Astrocyte of the spinal cord (primary cell): ENCODE measurements at regions not wholly inside any gene's neighbourhood (a gene's known extent, or its start where the extent isn't known, plus 50 kb on each side); places are given as distances from the start of the nearest gene placed in this dataset.

ENCODE experiments used
- DNase-seq: peaks from one replicate; pipeline ENCODE4 v3.0.0; 2011; ENCODE audit warnings: low read depth, low spot score
- H3K4me3 ChIP-seq: 2 replicates; pipeline ENCODE4 v1.5.1; 2011; ENCODE audit warnings: low read depth, mild to moderate bottlenecking, low read length, moderate library complexity
- in situ Hi-C: cut with HindIII; loops from 2 replicates; pipeline ENCODE4 v1.10.0; 2017; ENCODE audit warnings: low sequenced_read_pairs
- TF ChIP-seq, protein P1 (sequence below): IDR thresholded peaks from 2 replicates; pipeline ENCODE4 v1.5.1; 2012; ENCODE audit warnings: low read depth, mild to moderate bottlenecking, low read length, inconsistent platforms

GRCh38 chr2:74764429-74765272, 69.3 kb upstream of the HK2 start:
- TF ChIP-seq, protein P1, sequence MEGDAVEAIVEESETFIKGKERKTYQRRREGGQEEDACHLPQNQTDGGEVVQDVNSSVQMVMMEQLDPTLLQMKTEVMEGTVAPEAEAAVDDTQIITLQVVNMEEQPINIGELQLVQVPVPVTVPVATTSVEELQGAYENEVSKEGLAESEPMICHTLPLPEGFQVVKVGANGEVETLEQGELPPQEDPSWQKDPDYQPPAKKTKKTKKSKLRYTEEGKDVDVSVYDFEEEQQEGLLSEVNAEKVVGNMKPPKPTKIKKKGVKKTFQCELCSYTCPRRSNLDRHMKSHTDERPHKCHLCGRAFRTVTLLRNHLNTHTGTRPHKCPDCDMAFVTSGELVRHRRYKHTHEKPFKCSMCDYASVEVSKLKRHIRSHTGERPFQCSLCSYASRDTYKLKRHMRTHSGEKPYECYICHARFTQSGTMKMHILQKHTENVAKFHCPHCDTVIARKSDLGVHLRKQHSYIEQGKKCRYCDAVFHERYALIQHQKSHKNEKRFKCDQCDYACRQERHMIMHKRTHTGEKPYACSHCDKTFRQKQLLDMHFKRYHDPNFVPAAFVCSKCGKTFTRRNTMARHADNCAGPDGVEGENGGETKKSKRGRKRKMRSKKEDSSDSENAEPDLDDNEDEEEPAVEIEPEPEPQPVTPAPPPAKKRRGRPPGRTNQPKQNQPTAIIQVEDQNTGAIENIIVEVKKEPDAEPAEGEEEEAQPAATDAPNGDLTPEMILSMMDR: no peak
- no peak overlapping the region for H3K4me3 ChIP-seq
- in situ Hi-C loops: no loop called here
- DNase-seq: peak; percentile 24

GRCh38 chr2:74766780-74767179, 67.1 kb upstream of the HK2 start:
- no peak for DNase-seq
- in situ Hi-C loops: no loop called here
- H3K4me3 ChIP-seq: no peak overlapping the region
- TF ChIP-seq, protein P1: no peak

DNA sequence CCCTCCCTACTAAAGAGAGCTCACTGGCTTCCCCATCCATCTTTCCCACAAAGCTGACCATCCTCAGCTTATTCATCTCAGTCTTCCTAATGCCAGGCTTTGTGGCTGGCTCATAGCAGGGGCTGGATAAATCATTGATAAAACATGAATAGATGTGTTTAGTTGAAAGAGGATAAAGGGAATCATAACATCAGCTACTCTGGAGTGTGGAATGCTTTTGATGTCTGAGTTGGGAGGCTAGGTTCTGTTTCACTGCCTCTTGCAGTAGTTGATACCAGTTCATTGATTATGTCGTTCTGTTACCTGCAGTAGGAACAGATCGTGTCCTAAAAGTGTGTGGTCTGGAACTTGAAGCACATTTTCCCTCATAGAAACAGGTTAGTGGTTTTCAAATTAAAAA, 66.3 kb upstream of the HK2 start:
- TF ChIP-seq, protein P1: no peak
- in situ Hi-C loops: no loop called here
- no peak for DNase-seq
- no peak overlapping the region for H3K4me3 ChIP-seq

DNA sequence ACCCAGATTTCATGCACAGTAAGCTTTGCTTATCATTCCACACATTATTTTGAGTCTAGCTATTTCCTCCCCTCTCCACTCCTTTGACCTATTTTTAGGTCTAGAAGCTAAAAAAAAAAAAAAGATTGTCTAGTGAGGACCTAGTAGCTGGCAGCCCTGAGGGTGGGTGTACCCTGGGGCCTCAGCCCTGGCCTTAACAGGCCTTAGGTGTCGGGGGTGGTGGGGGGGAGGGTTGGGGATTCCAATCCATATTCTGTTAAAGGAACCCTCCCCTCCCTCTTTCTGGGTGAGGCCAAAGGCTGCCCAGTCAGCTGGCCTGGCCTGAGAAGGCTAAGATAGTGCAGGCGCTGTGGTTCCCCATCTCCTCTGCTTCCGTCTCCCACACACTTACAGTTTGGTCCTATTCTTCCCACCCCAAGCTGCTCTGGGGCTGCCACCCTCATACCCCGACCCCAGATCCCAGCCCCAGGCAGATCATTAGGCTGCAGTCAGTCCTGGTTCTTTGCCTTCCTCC, 65.5 kb upstream of the HK2 start:
- TF ChIP-seq, protein P1: no peak
- peak; percentile 23 for DNase-seq
- no peak overlapping the region for H3K4me3 ChIP-seq
- in situ Hi-C loops: no loop called here

DNA sequence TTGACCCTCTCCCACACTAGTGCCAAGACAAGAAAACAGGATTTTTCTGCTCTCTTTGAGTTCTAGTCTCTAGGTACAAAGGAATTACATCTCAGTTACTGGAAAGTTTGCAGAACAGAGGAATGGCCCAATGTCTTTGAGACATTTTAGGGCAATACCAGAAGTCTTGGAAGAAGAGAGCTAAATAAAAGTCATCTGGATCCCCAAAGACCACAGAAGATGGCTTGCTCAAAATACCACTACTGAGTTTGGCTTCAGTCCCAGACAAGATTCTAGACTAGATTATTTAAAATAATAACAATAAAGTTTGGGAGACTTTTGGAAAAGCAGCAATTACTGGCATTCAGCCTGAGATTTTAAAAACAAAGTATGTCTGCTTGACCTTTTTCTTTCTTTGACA, 61.9 kb upstream of the HK2 start:
- in situ Hi-C loops: no loop called here
- no peak overlapping the region for H3K4me3 ChIP-seq
- peak; percentile 31 for DNase-seq
- TF ChIP-seq, protein P1: no peak

DNA sequence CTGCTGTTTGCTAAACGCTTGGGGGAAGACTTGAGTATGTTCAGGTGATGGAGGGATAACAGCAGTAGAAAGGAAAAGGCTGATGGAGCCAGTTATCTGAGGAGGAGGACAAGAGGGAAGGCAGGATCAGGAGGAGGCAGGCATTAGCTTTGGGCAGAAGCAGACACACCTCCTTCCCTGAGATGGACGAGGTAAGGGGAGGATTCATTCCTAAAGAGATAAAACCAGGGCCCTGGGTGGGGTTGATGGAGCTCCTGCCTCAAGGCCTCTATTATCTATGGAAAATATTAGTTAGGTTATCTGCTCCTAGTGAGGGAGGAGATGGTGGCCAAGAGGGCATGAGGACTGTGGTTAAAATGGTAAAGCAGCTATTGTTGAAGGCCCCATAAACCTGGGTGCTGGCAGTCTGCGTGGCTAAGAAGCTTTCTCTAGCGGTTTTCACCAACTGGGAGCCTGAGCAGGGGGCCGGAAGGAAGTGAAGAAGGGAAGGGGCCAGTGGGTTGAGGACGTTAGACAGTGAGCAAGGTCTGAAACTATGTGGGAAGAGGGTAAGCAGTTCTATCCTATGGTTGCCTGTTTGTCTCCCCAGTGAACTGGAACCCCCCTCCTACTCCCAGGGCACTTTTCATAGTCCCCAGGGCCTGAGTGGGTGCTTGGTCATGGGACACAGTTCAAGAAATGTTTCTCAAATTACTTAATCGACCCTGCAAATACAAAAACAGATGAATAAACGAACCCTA, 56.6 kb upstream of the HK2 start:
- TF ChIP-seq, protein P1: no peak
- no peak for DNase-seq
- in situ Hi-C loops: no loop called here

More for the DNA sequence above, 56.6 kb upstream of the HK2 start:
- no peak overlapping the region for H3K4me3 ChIP-seq
